LNCAP (cell line): ENCODE measurements at regions not wholly inside any gene's neighbourhood (a gene's known extent, or its start where the extent isn't known, plus 50 kb on each side); places are given as distances from the start of the nearest gene placed in this dataset.

ENCODE experiments used
- TF ChIP-seq, protein P1 (sequence below): fragments of 450-650 bp; IDR thresholded peaks from 2 replicates; pipeline ENCODE4 v1.5.1; 2017; ENCODE audit warnings: mild to moderate bottlenecking

- TF ChIP-seq, protein P1, sequence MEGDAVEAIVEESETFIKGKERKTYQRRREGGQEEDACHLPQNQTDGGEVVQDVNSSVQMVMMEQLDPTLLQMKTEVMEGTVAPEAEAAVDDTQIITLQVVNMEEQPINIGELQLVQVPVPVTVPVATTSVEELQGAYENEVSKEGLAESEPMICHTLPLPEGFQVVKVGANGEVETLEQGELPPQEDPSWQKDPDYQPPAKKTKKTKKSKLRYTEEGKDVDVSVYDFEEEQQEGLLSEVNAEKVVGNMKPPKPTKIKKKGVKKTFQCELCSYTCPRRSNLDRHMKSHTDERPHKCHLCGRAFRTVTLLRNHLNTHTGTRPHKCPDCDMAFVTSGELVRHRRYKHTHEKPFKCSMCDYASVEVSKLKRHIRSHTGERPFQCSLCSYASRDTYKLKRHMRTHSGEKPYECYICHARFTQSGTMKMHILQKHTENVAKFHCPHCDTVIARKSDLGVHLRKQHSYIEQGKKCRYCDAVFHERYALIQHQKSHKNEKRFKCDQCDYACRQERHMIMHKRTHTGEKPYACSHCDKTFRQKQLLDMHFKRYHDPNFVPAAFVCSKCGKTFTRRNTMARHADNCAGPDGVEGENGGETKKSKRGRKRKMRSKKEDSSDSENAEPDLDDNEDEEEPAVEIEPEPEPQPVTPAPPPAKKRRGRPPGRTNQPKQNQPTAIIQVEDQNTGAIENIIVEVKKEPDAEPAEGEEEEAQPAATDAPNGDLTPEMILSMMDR, result no peak
Observed at GRCh38 chr14:71556730-71557129, 375.5 kb upstream of the RGS6 start.

- TF ChIP-seq, protein P1, result no peak
Observed at GRCh38 chr14:71557351-71557750, 374.9 kb upstream of the RGS6 start.

DNA sequence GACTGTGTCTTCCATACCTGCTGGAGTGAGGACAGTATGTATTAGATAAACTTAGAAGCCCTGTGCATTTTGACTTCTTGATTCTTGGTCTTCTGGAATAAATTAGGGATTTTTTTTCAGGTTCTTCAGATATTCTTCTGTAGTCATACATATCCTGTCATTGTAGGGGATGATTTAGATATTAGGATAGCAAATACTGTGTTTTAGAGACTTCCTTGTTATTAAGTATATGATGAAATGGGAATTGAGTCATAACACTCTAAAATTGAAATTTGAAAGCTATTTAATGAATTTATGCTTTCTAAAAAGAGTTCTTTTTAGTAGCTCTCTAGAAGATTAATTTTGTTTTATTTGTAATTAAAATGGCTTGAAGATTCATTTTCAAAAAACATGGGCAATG lies 371.5 kb upstream of the RGS6 start:
- TF ChIP-seq, protein P1, result no peak

- TF ChIP-seq, protein P1, result no peak
Observed at GRCh38 chr14:71563492-71564153, 368.6 kb upstream of the RGS6 start.

DNA sequence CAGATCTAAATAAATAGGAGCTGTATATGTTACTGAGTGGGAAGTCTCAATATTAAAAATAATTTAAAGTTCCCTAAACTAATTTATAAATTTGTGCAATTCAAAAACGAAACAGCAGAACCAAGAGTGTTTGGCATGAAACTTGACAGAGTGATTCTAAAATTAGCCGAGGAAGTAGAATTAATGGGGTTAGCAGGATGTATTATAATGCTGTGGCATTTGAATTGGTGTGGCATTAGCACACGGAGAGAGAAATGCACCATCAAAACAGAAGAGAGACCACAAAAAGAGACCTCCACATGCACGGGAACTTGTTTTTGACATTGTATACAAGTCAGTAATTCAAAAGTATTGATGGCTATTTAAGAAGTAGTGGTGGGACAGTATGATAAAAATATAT lies 366.0 kb upstream of the RGS6 start:
- TF ChIP-seq, protein P1, result no peak

GRCh38 chr14:71574976-71575375 lies 357.3 kb upstream of the RGS6 start:
- TF ChIP-seq, protein P1, result no peak

- TF ChIP-seq, protein P1, result no peak
Observed at GRCh38 chr14:71576472-71576871, 355.8 kb upstream of the RGS6 start.

- TF ChIP-seq, protein P1, result no peak
Observed at GRCh38 chr14:71579331-71579730, 352.9 kb upstream of the RGS6 start.
